ENCODE measurements at regions not wholly inside any gene's neighbourhood (a gene's known extent, or its start where the extent isn't known, plus 50 kb on each side); places are given as distances from the start of the nearest gene placed in this dataset.

- no peaks in the 10 kb centered on the region for H3K9me3 ChIP-seq (ENCODE audit: control insufficient read depth, insufficient read depth, low read length)
- H3K4me1 ChIP-seq (ENCODE audit: insufficient read depth, low read length) = no peaks in the 10 kb centered on the region
- H3K9ac ChIP-seq (ENCODE audit: low read depth, low read length) = no peak overlapping the region
- no peaks in the 10 kb centered on the region for H3K36me3 ChIP-seq (ENCODE audit: insufficient read depth, low read length)
These were observed 286.2 kb upstream of the ACVR2A start for GRCh38 chr2:147558620-147559019.

GRCh38 chr2:147554521-147555107, 290.2 kb upstream of the ACVR2A start:
- Histone ChIP-seq H3K36me3 (ENCODE audit: insufficient read depth, low read length) (no peaks in the 10 kb centered on the region), H3K9ac (ENCODE audit: low read depth, low read length) (no peak overlapping the region), H3K4me1 (ENCODE audit: insufficient read depth, low read length) (no peaks in the 10 kb centered on the region), H3K9me3 (ENCODE audit: control insufficient read depth, insufficient read depth, low read length) (no peaks in the 10 kb centered on the region)

- no peaks in the 10 kb centered on the region for H3K4me1 ChIP-seq (ENCODE audit: insufficient read depth, low read length)
- no peaks in the 10 kb centered on the region for H3K36me3 ChIP-seq (ENCODE audit: insufficient read depth, low read length)
- no peak overlapping the region for H3K9ac ChIP-seq (ENCODE audit: low read depth, low read length)
- H3K9me3 ChIP-seq (ENCODE audit: control insufficient read depth, insufficient read depth, low read length) = no peaks in the 10 kb centered on the region
These were observed 291.0 kb upstream of the ACVR2A start for GRCh38 chr2:147553775-147554271.

GRCh38 chr2:147550995-147551731, 293.7 kb upstream of the ACVR2A start:
- H3K36me3 ChIP-seq (ENCODE audit: insufficient read depth, low read length) = no peaks in the 10 kb centered on the region
- H3K9me3 ChIP-seq (ENCODE audit: control insufficient read depth, insufficient read depth, low read length) = no peaks in the 10 kb centered on the region
- no peak overlapping the region for H3K9ac ChIP-seq (ENCODE audit: low read depth, low read length)
- H3K4me1 ChIP-seq (ENCODE audit: insufficient read depth, low read length) = no peaks in the 10 kb centered on the region

DNA sequence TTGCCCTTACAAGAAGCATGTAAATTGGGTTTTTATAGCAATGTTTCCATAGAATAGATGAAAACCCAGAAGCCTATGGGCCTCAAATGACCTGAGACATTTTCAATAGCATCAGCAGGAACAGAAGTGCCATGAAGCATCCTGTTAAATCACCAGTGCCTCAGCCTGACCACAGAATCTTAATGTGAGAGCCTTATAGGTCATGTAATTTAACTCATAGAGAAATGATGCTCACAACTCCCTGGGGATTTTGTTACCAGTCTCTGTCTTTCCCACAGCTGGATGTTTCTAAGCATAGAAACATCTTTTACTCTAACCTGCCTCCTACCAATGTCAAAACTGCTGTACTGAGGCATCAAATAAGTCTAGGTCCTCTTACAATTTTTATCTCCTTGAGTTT, 295.8 kb upstream of the ACVR2A start:
- Histone ChIP-seq H3K36me3 (ENCODE audit: insufficient read depth, low read length) (no peaks in the 10 kb centered on the region), H3K4me1 (ENCODE audit: insufficient read depth, low read length) (no peaks in the 10 kb centered on the region), H3K9ac (ENCODE audit: low read depth, low read length) (no peak overlapping the region), H3K9me3 (ENCODE audit: control insufficient read depth, insufficient read depth, low read length) (no peaks in the 10 kb centered on the region)

DNA sequence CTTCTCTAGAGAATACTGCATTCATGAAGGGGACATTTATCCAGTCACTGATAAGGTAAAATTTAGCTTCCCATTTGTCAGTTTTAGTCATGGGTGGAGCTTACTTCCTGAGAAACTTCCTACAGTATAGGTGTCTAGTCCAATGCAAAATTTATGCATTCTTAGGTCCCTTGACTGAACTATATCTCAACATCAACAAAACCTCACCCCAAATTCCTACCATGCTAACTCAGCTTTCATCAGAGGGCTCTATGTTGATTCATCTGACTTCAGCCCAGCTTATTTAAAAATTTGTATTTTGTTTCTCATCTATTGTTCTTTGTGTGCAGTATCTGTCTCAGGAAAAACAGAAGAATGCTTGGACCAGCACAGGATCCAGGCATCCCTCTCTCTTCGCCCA, 296.4 kb upstream of the ACVR2A start:
- Histone ChIP-seq H3K4me1 (ENCODE audit: insufficient read depth, low read length) (no peaks in the 10 kb centered on the region), H3K36me3 (ENCODE audit: insufficient read depth, low read length) (no peaks in the 10 kb centered on the region), H3K9ac (ENCODE audit: low read depth, low read length) (no peak overlapping the region), H3K9me3 (ENCODE audit: control insufficient read depth, insufficient read depth, low read length) (no peaks in the 10 kb centered on the region)

GRCh38 chr2:147547440-147547839, 297.4 kb upstream of the ACVR2A start:
- Histone ChIP-seq H3K9ac (ENCODE audit: low read depth, low read length) (no peak overlapping the region), H3K9me3 (ENCODE audit: control insufficient read depth, insufficient read depth, low read length) (no peaks in the 10 kb centered on the region), H3K36me3 (ENCODE audit: insufficient read depth, low read length) (no peaks in the 10 kb centered on the region), H3K4me1 (ENCODE audit: insufficient read depth, low read length) (no peaks in the 10 kb centered on the region)

GRCh38 chr2:147546109-147546508, 298.7 kb upstream of the ACVR2A start:
- Histone ChIP-seq H3K4me1 (ENCODE audit: insufficient read depth, low read length) (no peaks in the 10 kb centered on the region), H3K9ac (ENCODE audit: low read depth, low read length) (no peak overlapping the region), H3K9me3 (ENCODE audit: control insufficient read depth, insufficient read depth, low read length) (no peaks in the 10 kb centered on the region), H3K36me3 (ENCODE audit: insufficient read depth, low read length) (no peaks in the 10 kb centered on the region)

GRCh38 chr2:147543056-147543455, 301.8 kb upstream of the ACVR2A start:
- Histone ChIP-seq H3K9me3 (ENCODE audit: control insufficient read depth, insufficient read depth, low read length) (no peaks in the 10 kb centered on the region), H3K36me3 (ENCODE audit: insufficient read depth, low read length) (no peaks in the 10 kb centered on the region), H3K9ac (ENCODE audit: low read depth, low read length) (no peak overlapping the region), H3K4me1 (ENCODE audit: insufficient read depth, low read length) (no peaks in the 10 kb centered on the region)

DNA sequence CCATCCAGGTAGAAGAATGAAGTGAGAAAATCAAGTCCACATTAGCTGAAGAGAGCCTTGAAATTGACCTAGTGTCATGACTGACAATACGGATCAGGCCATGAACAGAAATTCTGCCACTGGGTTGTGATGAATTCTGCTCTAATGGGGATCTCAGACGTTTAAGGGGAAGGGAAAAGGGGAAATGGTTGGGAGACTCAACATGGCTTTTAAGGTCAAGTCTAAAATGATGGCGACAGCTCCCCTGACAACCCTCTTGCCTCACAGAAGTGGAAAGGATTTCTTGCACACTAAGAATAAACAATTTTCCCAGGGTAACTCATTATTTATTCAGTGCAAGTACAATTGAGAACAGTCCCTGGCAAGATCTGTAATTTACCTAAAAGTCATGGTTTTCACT, 302.5 kb upstream of the ACVR2A start:
- Histone ChIP-seq H3K36me3 (ENCODE audit: insufficient read depth, low read length) (no peaks in the 10 kb centered on the region), H3K9ac (ENCODE audit: low read depth, low read length) (no peak overlapping the region), H3K9me3 (ENCODE audit: control insufficient read depth, insufficient read depth, low read length) (no peaks in the 10 kb centered on the region), H3K4me1 (ENCODE audit: insufficient read depth, low read length) (no peaks in the 10 kb centered on the region)

- H3K9me3 ChIP-seq (ENCODE audit: control insufficient read depth, insufficient read depth, low read length) = no peaks in the 10 kb centered on the region
- H3K9ac ChIP-seq (ENCODE audit: low read depth, low read length) = no peak overlapping the region
- H3K36me3 ChIP-seq (ENCODE audit: insufficient read depth, low read length) = no peaks in the 10 kb centered on the region
- no peaks in the 10 kb centered on the region for H3K4me1 ChIP-seq (ENCODE audit: insufficient read depth, low read length)
These were observed 303.5 kb upstream of the ACVR2A start for GRCh38 chr2:147541314-147541713.

- H3K4me1 ChIP-seq (ENCODE audit: insufficient read depth, low read length) = no peaks in the 10 kb centered on the region
- no peaks in the 10 kb centered on the region for H3K9me3 ChIP-seq (ENCODE audit: control insufficient read depth, insufficient read depth, low read length)
- H3K9ac ChIP-seq (ENCODE audit: low read depth, low read length) = no peak overlapping the region
- H3K36me3 ChIP-seq (ENCODE audit: insufficient read depth, low read length) = no peaks in the 10 kb centered on the region
These were observed 306.0 kb upstream of the ACVR2A start for GRCh38 chr2:147538821-147539220.

DNA sequence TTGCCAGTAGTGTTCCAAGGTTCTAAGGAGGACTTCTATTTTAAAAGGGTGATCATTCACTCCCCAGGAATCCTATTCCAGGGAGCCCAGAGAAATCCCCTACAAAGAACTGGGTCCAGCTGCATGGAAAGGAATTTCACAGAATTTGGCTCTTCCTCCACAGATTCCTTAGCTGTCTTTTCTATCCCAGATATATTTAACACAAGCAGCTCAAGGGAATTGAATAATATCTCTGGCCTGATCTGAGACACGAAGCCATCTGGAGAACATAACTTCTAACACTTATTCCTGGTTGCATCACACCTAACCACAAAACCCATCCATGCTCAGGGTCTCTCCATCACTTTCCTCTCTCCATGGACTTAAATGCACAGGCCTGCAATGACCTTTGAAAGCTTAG, 306.7 kb upstream of the ACVR2A start:
- Histone ChIP-seq H3K9me3 (ENCODE audit: control insufficient read depth, insufficient read depth, low read length) (no peaks in the 10 kb centered on the region), H3K36me3 (ENCODE audit: insufficient read depth, low read length) (no peaks in the 10 kb centered on the region), H3K9ac (ENCODE audit: low read depth, low read length) (no peak overlapping the region), H3K4me1 (ENCODE audit: insufficient read depth, low read length) (no peaks in the 10 kb centered on the region)

DNA sequence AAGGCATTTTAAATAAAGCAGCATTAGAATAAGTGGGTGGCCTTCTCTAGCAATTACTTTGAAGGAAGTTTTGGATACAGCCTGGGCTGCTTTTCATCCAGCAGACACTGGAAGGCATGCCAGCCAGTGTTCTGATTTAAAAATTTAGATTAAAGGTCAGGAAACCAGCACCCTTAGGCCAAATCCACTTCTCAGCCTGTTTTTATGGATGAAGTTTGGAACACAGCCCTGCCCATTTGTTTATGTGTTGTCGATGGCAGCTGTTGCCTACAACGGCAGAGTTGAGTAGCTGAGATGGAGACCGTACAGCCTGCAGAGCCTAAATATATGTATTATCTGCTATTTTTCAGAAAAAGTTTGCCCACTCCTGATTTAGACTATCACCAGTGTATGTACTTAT, 313.6 kb upstream of the ACVR2A start:
- Histone ChIP-seq H3K36me3 (ENCODE audit: insufficient read depth, low read length) (no peaks in the 10 kb centered on the region), H3K9ac (ENCODE audit: low read depth, low read length) (no peak overlapping the region), H3K9me3 (ENCODE audit: control insufficient read depth, insufficient read depth, low read length) (no peaks in the 10 kb centered on the region; the same call in 1 of the 2 replicates), H3K4me1 (ENCODE audit: insufficient read depth, low read length) (no peaks in the 10 kb centered on the region)

GRCh38 chr2:147530033-147530432, 314.8 kb upstream of the ACVR2A start:
- Histone ChIP-seq H3K9ac (ENCODE audit: low read depth, low read length) (no peak overlapping the region), H3K9me3 (ENCODE audit: control insufficient read depth, insufficient read depth, low read length) (no peaks in the 10 kb centered on the region; the same call in 1 of the 2 replicates), H3K36me3 (ENCODE audit: insufficient read depth, low read length) (no peaks in the 10 kb centered on the region), H3K4me1 (ENCODE audit: insufficient read depth, low read length) (no peaks in the 10 kb centered on the region)
